Stimulated activated CD4-positive, alpha-beta T cell treated with anti-CD3 and anti-CD28 coated beads, Interleukin-2, amount 100 ng/mL, for 24 hours (primary cell): ENCODE measurements at regions not wholly inside any gene's neighbourhood (a gene's known extent, or its start where the extent isn't known, plus 50 kb on each side); places are given as distances from the start of the nearest gene placed in this dataset.
A peak's percentile ranks its signal among the peaks of the same experiment; 100 is the strongest.

Experiments used
- DNase-seq, 2 donors: peaks; one replicate each; pipeline ENCODE4 v3.0.0-alpha.2; 2020

DNA sequence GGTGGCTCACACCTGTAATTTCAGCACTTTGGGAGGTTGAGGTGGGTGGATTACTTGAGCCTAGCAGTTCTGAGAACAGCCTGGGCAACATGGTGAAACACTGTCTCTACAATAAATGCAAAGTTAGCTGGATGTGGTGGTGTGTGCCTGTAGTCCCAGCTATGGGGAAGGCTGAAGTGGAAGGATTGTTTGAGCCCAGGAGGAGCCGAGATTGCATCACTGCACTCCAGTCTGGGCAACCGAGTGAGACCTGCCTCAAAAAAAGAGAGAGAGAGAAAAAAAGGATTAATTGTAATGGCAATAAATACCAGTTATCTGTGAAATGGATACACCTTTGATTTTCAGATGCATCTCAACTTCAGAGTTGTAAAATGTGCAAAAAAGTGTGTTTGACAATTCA lies 58.8 kb downstream of the SPRY1 start:
- no peak for DNase-seq

DNA sequence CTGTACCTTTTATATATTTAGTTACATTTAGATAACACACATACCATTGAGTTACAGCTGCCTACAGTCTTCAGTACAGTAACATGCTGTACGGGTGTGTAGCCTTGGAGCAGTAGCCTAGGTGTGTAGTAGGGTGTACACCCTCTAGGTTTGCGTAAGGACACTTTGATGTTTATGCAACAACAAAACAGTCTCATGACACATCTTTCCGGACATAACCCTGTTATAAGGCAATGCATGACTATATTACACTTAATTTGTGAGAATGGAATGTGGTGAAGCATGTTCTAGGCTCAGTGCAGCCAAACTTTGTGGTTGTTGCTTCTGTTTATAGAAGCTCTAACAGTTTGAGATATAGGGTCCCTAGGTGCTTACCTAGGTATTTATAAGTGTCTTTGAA lies 65.4 kb downstream of the SPRY1 start:
- no peak for DNase-seq

DNA sequence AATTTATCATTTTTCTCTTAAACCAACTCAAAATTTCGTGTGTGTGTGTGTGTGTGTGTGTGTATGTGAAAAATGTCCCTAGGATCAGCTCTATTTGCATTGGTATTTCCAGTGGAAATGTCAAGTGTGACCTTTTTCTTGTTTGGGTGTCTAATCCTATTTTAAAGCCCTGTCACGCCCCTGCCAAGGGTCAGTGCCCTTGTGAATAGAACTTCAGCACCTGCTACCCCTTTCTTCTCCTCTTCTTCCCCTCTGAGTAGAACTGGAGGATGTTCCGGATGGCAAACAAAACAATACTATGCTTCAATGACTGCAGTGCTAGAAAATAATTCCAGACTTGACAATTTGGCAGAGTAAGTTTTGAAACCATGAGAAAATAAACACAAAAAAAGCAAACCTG lies 67.3 kb downstream of the SPRY1 start:
- no peak for DNase-seq

DNA sequence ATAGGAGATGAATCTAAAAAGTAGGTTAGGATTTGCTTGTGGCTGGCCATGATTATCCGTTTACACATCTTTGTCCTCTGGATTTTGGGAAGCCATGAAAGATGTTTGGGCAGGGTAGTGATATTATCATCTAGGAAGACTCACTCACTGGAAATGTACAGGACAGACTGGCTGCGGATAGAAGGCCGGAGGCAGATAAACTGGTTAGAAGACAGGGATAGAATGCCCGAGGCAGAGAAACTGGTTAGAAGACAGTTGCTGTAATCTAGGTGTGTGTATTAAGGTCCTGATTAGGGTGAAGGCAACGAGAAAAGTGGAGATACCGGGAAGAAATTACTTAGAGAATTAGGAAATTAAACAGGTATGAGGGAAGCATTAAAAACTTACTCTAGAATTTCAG lies 68.8 kb downstream of the SPRY1 start:
- DNase-seq: no peak

DNA sequence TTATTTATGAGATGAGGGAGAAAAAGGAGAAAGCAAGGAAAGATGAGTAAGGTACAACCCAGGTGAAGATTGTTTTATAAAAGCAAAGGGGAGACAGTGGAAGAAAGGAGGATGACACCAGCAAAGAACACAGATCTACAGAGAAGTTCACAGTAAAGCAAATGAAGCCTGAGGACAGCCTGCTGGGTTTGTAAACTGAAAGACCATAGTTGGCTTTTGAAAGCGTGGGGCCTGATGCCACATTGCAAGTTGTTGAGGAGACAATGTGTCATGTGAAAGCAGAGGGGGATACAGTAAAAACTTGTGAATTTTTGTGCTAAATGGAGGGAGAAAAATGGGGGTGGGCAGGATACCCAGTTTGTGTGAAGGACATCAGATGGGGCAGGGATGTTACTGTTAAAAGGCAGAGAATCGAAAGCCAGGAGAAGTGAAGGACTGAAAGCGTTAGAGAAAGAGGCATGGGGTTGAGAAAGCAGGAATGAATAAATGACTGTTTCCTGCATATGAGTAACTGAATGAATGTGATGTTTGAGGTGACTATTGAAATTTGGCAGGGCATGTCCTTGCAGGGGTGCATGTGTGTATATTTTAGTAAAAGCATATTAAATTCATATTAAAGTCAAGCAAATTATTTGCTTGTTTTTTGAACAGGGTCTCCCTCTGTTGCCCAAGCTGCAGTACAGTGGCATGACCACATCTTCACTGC lies 69.6 kb downstream of the SPRY1 start:
- no peak for DNase-seq

DNA sequence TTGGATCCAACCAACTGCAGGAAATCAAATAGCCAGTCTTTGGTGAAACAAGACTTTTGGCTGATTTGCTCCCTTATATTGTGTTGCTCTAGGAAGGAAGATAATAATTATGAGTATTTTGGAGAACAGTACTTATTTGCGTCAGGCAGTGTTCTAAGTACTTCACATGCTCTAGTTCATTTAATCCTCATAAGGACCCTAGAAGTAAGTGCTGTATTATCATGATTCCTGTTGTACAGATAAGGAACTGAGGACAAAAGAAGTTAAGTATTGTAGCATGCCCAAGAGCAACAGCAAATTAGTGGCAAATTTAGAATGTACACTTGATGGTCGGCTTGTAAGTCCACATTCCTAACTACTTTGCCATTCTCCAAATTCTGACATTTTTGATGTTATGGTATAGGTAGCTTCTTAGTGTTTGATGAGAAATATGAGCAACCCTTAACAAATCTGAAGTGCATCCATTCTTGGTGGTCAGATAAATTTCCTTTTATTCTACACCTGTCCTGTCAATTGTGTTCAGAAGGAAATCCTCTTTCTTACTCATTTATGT lies 72.0 kb downstream of the SPRY1 start:
- DNase-seq: no peak

DNA sequence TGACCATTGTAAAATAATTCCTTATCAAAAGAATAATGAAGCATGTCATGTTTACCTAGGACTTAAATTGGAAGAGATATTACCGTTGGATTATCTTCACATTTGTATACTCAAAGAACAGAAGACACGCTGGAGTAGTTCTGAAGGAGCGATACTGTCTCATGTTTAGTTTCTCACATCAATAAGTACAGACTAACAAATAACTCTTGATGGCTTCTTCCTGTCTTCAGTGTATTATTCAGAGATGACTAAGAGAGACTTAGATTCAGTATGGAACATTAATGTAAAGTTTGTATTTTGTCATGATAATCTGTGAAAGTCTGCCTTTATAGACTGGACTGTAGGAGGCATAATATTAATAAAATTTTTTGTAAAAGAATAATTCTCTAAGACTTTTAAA lies 72.7 kb downstream of the SPRY1 start:
- DNase-seq: no peak

DNA sequence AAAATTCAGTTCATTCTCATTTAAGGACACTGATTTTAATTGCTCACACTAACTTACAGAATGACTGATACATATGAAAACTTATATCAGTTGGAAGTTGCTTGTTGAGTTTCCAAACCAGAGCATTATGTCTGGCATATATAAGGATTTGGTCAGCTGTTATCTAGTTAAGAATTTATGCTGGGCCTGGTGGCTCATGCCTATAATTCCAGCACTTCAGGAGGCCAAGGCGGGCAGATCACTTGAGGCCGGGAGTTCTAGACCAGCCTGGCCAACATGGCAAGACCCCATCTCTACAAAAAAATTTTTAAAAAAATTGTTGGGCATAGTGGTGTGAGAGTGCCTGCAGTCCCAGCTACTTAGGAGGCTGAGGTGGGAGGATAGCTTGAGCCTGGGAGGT lies 73.1 kb downstream of the SPRY1 start:
- DNase-seq: no peak

DNA sequence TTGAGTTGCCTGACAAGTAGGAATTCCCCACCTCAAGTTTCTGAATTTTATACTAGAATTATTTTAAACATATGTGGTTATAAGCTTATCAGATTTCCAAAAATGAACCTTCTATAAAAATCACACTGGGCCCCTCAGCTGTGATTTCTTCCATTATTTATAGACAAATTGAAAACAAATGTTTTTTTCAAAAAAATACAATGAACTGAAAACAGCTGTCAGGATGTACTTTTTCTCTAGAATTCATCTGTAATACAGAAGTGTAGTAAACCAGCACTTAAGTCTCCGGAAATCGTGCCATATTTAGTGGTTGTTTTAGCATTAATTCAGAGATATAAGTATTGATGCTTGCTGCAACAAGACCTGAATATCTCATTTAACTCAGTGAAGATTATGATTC lies 74.0 kb downstream of the SPRY1 start:
- DNase-seq: no peak

DNA sequence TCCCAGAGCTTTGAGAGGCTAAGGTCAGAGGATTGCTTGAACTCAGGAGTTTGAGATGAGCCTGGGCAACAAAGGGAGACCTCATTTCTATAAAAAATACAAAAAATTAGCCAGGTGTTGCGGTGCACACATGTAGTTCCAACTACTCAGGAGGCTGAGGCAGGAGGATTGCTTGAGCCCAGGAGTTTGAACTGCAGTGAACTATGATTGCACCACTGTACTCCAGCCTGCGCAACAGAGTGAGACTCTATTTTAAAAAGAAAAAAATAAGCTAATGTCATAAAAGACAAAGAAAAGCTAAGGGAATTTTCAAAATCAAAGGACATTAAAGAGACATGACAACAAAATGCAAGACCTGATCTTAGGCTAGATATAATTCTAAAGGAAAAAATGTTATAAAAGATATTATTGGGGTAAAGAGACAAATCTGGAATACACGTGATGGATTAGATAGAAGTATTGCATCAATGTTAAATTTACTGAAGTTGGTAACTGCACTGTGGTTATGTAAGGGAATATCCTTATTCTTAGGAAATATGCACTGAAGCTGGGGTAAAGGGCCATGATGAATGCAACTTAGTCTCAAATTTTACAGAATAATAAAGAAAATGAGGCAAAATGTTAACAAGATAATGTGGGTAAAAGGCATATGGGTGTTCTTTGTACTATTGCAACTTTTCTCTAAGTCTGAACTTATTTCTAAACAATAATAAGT lies 75.2 kb downstream of the SPRY1 start:
- no peak for DNase-seq

DNA sequence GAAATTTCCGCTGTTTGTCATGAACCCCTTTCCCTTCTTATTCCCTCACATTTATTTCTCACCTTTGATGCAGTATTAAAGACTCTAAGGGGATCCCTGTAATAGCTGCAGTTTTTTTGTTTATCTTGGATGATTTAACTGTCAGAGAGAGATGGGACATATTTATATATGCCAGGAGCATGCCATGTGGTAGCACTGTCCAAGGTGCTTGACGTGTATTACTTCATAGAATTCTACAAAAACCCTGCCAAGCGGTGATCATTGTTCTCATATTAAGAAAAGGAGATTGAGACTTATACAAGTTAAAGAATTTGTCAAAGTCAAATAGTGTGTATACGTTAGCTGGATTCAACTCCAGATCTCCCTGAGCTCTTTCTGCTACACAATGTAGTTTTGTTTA lies 78.2 kb downstream of the SPRY1 start:
- DNase-seq: no peak

DNA sequence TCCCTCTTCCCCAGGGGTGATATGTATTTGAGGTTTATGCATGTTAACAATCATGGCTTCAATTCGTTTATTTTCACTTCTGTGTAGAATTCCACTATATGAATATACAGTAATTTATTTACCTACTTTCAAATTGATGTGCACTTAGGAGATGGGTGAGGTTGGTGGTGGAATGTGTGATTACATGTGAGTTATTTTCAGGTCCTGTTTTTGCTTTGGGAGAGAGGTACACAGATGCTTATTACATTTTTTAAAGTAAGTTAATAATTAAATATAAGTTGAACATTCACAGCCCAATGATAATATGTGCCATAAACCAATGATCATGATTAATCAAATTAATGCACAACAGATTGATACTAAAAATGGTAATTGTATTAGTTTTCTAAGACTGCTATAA lies 79.5 kb downstream of the SPRY1 start:
- DNase-seq: no peak

DNA sequence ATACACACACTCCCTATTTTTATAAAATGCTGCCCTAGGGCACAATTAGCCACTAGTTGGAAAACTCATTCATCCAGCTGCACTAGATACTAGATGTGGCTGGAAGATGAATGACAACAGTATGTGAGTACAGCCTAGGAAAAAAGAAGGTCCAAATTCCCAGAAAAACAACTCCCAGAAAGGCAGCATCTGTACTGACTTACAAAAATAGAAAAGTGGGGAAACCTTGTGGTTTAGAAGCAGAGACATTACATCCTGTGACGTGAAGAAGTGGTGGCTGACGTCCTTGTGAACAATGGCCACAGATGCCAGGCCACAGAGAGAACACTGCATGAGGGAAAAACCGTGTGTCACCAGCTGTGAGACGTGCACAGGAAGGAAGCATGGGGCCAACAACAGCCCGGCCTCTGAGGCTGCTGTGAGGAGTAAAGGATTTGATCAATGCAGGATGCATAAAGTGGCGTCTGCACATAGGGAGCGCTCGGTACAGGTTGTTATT lies 81.2 kb downstream of the SPRY1 start:
- peak; percentile 19 to 38 for DNase-seq

DNA sequence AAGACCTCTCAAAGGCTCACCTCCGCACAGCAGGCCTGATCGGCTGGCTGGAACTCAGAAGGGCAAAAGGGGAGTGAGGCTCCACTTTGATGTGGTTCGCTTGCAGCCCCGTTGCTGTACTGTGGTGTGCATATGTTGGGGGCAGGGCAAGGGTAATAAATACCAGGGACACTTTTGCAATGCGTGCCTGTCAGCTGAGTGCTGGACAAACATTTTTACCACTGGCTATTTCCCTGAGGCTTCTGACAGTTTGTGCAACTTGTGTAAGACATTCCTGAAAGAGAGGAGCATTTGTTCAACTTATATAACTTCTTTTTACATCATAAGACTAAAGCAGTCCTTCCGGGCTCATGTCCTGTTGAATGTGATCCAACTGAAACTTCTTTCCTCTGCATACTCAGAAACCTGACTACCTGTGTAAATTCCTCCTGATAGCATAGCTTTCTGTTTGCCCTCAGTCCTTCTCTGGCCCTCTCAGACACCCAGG lies 82.3 kb downstream of the SPRY1 start:
- no peak for DNase-seq

DNA sequence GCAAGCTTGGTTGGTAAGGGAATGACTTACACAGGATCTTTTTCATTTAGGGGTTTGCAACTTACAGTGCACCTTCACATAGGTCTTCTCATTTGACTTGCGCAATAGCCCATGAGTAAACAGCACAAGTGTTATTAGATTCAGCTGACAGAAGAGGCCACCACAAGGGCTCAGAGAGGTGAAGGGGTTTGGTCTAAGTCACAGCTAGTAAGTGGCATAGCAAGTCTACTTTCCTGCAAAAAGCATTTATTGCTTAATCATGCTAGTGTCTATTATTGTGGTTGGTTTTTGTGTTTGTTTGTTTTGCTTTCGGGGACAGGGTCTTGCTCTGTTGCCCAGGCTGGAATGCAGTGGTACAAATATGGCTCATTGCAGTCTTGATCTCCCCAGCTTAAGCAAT lies 83.3 kb downstream of the SPRY1 start:
- DNase-seq: no peak

DNA sequence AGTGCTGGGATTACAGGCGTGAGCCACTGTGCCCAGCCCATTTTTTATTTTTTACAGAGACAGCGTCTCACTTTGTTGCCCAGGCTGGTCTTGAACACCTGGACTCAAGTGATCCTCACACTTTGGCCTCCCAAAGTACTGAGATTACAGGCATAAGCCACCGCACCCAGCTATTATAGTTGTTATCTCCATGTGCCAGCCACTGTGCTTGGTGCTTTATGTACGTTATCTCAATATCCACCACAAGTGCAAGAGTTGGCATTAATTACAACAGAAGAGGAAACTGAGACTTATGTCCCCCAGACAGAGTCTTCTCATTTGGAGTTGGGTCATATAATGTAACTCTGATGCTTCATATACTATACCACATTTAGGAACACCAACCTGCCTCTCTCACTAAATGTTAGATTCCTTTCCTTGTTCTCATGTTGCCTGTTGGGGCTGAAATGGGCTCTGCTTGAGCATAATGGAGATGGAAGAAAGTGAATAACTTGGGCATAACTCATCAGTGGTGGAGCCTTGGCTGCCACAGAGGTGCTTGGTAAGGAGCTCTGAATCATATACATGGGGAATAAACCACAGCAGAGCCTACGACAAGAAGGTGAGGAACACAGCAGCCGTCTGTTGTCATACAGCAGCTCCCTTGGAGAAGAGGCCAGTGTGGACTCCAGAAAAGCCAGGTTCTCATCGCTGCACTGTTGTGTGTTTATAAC lies 84.3 kb downstream of the SPRY1 start:
- DNase-seq: no peak

DNA sequence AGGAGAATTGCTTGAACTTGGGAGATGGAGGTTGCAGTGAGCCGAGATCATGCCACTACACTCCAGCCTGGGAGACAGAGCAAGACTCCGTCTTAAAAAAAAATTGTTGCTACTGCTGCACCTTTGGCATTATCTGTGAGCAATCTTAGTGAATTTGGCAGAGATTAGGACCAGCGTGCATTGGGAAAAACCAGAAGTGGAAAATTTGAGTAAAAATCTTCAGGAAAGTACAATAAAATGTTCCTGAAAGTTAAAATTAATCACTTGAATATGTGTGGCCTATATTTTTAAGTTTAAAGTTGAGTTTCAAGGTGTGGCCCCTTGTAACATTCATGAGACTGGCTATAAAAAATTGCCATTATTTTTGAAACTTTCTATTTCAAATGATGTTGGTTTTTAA lies 85.1 kb downstream of the SPRY1 start:
- DNase-seq: no peak

DNA sequence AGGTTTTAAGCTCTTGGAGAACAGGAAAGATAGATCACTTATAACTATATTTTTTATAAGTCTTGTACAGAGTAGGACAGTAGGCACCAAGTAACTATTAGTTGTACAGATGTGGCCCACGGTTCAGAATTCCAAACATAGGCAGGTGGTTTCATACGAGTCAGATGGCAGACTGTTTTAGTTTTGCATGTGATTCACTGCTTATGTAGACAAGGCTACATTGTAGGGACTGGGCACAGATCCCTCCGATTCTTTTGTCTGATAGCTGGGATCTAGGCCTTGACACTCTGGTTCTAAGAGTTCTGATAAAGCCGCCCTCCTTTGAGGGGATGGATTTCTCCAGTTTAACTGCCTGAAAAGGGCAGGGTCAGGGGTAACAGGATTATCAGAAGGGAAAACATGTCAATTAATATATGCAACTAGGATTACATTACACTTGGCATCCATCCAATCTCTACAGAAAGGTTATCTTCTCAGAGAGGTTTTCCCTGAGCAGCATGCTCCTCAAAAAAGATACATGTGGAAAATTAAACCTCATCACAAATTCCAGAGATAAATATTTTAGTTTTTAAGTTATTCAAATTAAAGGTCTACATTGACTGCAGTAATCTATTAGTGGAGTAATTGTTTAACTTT lies 87.8 kb downstream of the SPRY1 start:
- no peak for DNase-seq

DNA sequence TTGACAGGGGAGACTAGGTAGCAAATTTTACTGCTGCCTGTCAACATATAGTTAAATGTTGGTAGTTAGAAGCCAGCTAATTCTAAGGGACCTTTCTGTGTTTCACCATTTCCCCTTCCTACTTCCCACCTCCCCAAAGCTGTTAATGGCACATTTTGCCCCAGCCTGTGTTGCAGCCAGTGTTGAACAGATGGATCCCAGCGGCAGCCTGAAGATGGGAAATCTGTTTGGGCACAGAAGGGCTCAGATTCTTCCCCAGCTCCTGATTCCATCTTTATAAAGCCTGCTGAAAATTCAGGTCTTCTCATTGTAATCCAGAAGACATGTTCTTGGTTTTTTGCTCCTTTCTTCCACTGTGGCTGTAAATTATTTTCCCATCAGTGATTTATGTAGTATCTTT lies 89.0 kb downstream of the SPRY1 start:
- no peak for DNase-seq

DNA sequence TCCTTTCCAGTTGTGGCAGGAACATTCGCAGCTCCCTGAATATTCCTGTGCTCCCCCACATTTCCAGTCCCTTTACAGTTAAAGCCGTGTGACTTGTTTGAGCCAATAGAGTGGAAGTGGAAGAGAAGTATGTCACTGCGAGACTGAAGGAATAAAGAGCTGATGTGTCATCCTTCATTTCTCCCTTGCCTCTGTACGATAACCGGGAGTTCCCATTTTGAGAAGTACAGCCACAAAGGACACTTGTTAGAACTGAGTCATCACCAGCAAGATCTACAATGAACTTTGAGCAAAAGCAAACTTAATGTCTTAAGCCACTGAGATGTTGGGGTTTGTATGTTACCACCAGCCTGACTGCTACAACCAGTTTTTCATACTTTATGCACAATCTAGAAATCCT lies 92.3 kb downstream of the SPRY1 start:
- no peak for DNase-seq

DNA sequence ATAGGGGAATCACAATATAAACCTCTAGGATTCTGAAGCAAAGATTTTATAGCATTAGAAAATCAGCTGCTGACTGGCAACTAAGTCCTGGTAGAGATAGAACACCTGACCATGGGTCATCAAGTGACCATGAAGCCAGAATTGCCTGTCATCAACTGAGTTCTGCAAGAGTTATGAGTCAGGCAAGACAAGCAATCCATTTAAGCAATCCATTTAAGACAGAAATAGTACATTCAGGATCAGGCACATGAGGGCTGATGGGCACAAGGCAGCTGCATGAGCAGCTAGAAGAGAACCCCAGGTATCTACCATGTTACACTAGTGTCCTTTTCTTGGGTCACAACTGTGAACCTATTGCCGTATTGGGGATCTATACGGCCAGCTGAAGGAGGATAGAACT lies 98.9 kb downstream of the SPRY1 start:
- DNase-seq: no peak

DNA sequence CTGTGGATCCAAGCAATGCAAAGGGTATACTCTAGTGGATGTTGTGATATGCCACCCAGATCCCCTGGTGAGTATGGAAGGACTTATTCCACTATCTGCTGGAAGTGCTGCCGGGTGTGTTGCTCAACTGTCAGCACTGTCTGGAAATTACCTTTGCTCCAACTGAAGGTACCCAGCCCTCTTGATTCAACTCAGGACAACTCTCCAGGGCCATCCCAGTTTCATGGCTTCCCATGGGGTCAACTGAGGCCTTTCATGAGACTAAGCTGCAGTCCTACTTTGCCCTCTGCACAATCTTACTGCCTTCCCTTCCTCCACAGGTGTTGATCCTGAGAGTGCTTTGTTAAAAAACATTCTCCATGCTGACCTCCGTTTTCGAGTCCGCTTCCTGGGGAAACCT lies 99.8 kb downstream of the SPRY1 start:
- DNase-seq: no peak

DNA sequence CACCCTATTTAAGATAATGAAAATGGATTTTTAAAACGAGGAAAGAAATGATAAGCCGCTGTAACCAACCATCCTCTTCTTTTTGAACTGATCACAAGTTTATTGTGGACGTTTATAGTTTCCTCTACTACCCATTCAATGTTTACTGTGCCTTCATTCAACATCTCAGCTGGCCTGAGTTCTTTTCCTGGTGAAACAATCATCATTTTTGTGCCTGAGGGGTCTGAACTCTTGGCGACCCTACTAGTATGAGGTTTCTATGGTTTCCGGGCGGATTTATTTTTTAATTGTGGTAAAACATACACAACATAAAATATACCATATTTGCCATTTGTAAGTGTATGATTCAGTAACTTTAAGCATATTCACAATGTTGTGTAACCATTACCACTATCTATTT lies 100.7 kb downstream of the SPRY1 start:
- DNase-seq: no peak
